ENCODE measurements at regions not wholly inside any gene's neighbourhood (a gene's known extent, or its start where the extent isn't known, plus 50 kb on each side); places are given as distances from the start of the nearest gene placed in this dataset.

GRCh38 chr6:78517399-78517798, 350.0 kb upstream of the IRAK1BP1 start (continued):
- TF ChIP-seq CSRNP3 (CRISPR knock-in tag; IDR thresholded peaks at IDR 0.05) (no peak), TCF4 (CRISPR knock-in tag; IDR thresholded peaks at IDR 0.05; ENCODE audit: borderline replicate concordance) (no peak), CSDC2 (CRISPR knock-in tag; IDR thresholded peaks at IDR 0.05) (no peak), CREB5 (CRISPR knock-in tag; IDR thresholded peaks at IDR 0.05; ENCODE audit: low read depth) (no peak)

- TF ChIP-seq TSHZ2 (CRISPR knock-in tag; IDR thresholded peaks at IDR 0.05): no peak
- TF ChIP-seq ZFP30 (CRISPR knock-in tag; IDR thresholded peaks at IDR 0.05): no peak
- TF ChIP-seq CREB5 (CRISPR knock-in tag; IDR thresholded peaks at IDR 0.05; ENCODE audit: low read depth): no peak
- no peak for TF ChIP-seq SNAI2 (CRISPR knock-in tag; IDR thresholded peaks at IDR 0.05)
- no peak for TF ChIP-seq ZNF565 (CRISPR knock-in tag; conservative IDR thresholded peaks at IDR 0.05; ENCODE audit: low read depth)
- TF ChIP-seq ZNF8 (CRISPR knock-in tag; IDR thresholded peaks at IDR 0.05): no peak
- no peak for TF ChIP-seq ESRRG (CRISPR knock-in tag; IDR thresholded peaks at IDR 0.05)
- no peak for TF ChIP-seq ZFP3 (CRISPR knock-in tag; IDR thresholded peaks at IDR 0.05)
- TF ChIP-seq PATZ1 (CRISPR knock-in tag; IDR thresholded peaks at IDR 0.05; ENCODE audit: borderline replicate concordance): no peak
- no peak for TF ChIP-seq CSDC2 (CRISPR knock-in tag; IDR thresholded peaks at IDR 0.05)
- TF ChIP-seq PPARA (CRISPR knock-in tag; IDR thresholded peaks at IDR 0.05; ENCODE audit: borderline replicate concordance): no peak
- TF ChIP-seq ZC3H10 (CRISPR knock-in tag; IDR thresholded peaks at IDR 0.05): no peak
- no peak for TF ChIP-seq ZNF70 (CRISPR knock-in tag; IDR thresholded peaks at IDR 0.05)
- no peak for TF ChIP-seq TCF4 (CRISPR knock-in tag; IDR thresholded peaks at IDR 0.05; ENCODE audit: borderline replicate concordance)
- no peak for TF ChIP-seq ISL1 (CRISPR knock-in tag; IDR thresholded peaks at IDR 0.05)
- TF ChIP-seq TOX (CRISPR knock-in tag; IDR thresholded peaks at IDR 0.05; ENCODE audit: borderline replicate concordance): no peak
- no peak for TF ChIP-seq GLIS3 (CRISPR knock-in tag; IDR thresholded peaks at IDR 0.05)
- TF ChIP-seq BACH2 (CRISPR knock-in tag; IDR thresholded peaks at IDR 0.05; ENCODE audit: borderline replicate concordance): no peak
- TF ChIP-seq RARB (CRISPR knock-in tag; IDR thresholded peaks at IDR 0.05): no peak
- no peak for TF ChIP-seq CSRNP3 (CRISPR knock-in tag; IDR thresholded peaks at IDR 0.05)
- no peak for ATAC-seq
Measured at GRCh38 chr6:78523622-78524021, 343.7 kb upstream of the IRAK1BP1 start.

- no peak for ATAC-seq
- TF ChIP-seq TCF4 (CRISPR knock-in tag; IDR thresholded peaks at IDR 0.05; ENCODE audit: borderline replicate concordance) (no peak), ESRRG (CRISPR knock-in tag; IDR thresholded peaks at IDR 0.05) (no peak), ISL1 (CRISPR knock-in tag; IDR thresholded peaks at IDR 0.05) (no peak), TOX (CRISPR knock-in tag; IDR thresholded peaks at IDR 0.05; ENCODE audit: borderline replicate concordance) (no peak), ZNF70 (CRISPR knock-in tag; IDR thresholded peaks at IDR 0.05) (no peak), PPARA (CRISPR knock-in tag; IDR thresholded peaks at IDR 0.05; ENCODE audit: borderline replicate concordance) (no peak), CREB5 (CRISPR knock-in tag; IDR thresholded peaks at IDR 0.05; ENCODE audit: low read depth) (no peak), ZFP3 (CRISPR knock-in tag; IDR thresholded peaks at IDR 0.05) (no peak), PATZ1 (CRISPR knock-in tag; IDR thresholded peaks at IDR 0.05; ENCODE audit: borderline replicate concordance) (no peak), POU6F1 (CRISPR knock-in tag; IDR thresholded peaks at IDR 0.05; ENCODE audit: borderline replicate concordance, low read depth) (no peak)
Measured at GRCh38 chr6:78525976-78526375, 341.4 kb upstream of the IRAK1BP1 start.

All from SK-N-SH treated with all-trans-retinoic acid at 6 μM for 48 hours (cell line).